Neural progenitor cell (in vitro differentiated cells): ENCODE measurements at regions not wholly inside any gene's neighbourhood (a gene's known extent, or its start where the extent isn't known, plus 50 kb on each side); places are given as distances from the start of the nearest gene placed in this dataset.
"Not testable (repeated sequence)": the region's sequence is repeated elsewhere in the genome, so short reads cannot be mapped to it uniquely, and the experiment has no call there.

Experiments
- CTCF ChIP-seq: fragments of 200-600 bp; sonication (generic); IDR thresholded peaks from 2 replicates; pipeline ENCODE4 v1.5.1; 2017; ENCODE audit warnings: antibody characterized with exemption, mild to moderate bottlenecking
- EZH2 ChIP-seq: fragments of 200-600 bp; sonication (generic); IDR thresholded peaks from 2 replicates; pipeline ENCODE4 v1.6.1; 2017; ENCODE audit warnings: antibody characterized with exemption, mild to moderate bottlenecking, moderate library complexity

GRCh38 chr15:22174088-22174487, 93.8 kb downstream of the OR4M2 start:
- not testable (repeated sequence) for TF ChIP-seq EZH2, CTCF
